ENCODE measurements at regions not wholly inside any gene's neighbourhood (a gene's known extent, or its start where the extent isn't known, plus 50 kb on each side); places are given as distances from the start of the nearest gene placed in this dataset.

DNA sequence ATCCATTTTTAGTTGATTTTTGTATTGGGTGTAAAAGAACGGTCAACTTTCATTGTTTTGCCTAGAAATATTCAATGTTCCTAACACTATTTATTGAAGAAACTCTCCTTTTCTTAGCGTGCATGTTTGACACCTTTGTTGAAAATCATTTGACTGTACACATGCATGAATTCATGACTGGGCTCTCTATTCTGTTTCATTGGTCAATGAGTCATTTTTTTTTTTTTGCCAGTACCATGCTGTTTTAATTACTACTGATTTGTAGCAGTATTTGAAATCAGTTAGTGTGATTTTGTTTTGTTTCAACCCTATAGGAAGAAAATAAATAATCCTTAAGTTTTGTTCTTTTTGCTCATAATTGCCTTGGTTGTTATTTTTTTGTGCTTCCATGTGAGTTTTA, 828.7 kb downstream of the SUCLG1 start:
- DNase-seq (ENCODE audit: low spot score), result no peak
- ATAC-seq (ENCODE audit: low FRiP score), result no peak
- TF ChIP-seq, protein P1, sequence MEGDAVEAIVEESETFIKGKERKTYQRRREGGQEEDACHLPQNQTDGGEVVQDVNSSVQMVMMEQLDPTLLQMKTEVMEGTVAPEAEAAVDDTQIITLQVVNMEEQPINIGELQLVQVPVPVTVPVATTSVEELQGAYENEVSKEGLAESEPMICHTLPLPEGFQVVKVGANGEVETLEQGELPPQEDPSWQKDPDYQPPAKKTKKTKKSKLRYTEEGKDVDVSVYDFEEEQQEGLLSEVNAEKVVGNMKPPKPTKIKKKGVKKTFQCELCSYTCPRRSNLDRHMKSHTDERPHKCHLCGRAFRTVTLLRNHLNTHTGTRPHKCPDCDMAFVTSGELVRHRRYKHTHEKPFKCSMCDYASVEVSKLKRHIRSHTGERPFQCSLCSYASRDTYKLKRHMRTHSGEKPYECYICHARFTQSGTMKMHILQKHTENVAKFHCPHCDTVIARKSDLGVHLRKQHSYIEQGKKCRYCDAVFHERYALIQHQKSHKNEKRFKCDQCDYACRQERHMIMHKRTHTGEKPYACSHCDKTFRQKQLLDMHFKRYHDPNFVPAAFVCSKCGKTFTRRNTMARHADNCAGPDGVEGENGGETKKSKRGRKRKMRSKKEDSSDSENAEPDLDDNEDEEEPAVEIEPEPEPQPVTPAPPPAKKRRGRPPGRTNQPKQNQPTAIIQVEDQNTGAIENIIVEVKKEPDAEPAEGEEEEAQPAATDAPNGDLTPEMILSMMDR (IDR thresholded peaks at IDR 0.05), result no peak

DNA sequence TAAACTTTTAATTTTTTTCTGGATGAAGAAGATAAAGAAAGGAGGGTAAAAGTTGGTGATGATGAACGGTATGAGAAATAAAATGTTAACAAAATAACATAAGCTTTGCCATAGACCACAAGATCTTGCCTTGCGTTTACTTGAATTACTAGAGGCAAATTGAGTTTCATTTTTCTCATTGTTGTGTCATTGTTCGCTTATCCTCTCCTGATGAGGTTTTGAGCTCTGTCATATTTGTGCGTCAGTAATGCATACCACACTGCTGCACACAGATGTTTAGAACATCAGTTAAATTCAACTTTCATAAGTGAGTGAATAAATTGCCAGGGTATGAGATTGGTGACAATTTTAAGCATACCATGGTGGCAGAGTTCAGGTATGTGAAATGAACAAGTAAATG, 843.6 kb downstream of the SUCLG1 start:
- TF ChIP-seq, protein P1 (IDR thresholded peaks at IDR 0.05), result no peak
- no peak for DNase-seq (ENCODE audit: low spot score)
- no peak for ATAC-seq (ENCODE audit: low FRiP score)

DNA sequence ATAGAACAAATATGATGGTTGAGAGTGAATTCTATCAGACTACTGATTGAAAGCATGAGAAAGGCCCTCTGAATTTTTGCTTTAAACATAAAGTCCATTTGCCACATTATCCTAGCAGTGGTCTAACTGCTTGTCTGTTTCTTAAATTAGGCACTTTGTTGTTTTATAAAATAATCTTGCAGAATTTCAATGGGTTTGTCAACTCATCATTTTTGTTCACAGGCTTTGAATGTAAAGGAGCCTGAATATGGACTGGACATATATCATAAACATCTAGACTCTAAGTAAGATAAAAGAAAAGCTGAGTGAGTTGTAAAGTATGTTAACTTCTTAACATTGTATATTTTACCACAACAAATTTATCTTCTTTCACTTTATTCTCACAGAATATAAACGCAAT, 845.9 kb downstream of the SUCLG1 start:
- TF ChIP-seq, protein P1 (IDR thresholded peaks at IDR 0.05), result no peak
- DNase-seq (ENCODE audit: low spot score) (no peak), ATAC-seq (ENCODE audit: low FRiP score) (no peak)

DNA sequence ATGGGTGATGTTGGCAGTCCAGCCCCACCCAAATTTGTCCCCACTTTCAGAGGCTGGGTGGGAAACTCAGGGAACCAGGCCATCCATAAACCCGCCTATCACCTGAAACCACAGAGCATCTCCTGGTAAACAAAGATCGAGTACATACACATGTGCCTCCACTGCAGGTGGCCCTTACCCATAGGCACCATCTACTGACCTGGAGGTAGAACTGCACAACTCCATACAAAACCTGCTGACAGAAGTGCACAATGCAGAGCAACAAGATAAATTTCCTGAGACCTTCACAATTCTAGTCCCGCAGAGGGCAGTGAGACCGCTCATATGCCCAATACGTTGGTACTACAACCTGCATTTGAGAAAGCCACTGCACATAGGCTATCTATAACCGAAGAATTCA, 856.3 kb downstream of the SUCLG1 start:
- no peak for ATAC-seq (ENCODE audit: low FRiP score)
- no peak for DNase-seq (ENCODE audit: low spot score)
- TF ChIP-seq, protein P1 (IDR thresholded peaks at IDR 0.05), result no peak

DNA sequence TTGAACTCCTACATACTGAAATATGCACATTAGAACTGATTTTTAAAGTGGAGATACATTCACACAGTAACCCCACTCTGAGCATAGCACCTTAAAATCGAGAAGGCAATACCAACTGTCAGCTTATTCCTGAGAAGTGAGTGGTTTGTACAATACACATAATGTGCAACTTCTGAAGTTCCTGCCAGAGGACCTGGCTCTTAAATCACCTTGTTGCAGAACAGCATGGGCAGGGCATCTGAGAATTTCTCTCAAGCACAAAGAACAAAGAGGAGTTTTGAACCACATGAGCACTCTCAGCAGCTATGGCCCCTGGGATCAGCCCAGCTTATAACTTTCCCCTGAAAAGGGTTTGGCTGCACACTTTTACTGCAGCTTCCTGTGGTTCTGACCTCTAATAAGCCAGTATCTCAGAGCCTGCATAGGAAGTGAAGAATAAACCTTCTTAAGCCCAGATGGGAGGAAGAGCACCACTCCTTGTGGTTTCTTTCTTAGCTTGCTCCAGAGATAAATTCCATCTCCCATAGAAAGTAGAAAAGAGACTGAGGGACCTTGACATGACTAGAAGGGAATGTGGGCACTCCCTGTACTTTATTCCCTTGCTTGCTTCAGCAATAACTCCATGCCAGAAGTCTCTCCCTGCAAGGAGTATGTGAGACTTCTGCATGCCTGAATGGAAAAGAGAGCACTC, 862.3 kb downstream of the SUCLG1 start:
- TF ChIP-seq, protein P1 (IDR thresholded peaks at IDR 0.05), result no peak
- ATAC-seq (ENCODE audit: low FRiP score) (no peak), DNase-seq (ENCODE audit: low spot score) (no peak)

DNA sequence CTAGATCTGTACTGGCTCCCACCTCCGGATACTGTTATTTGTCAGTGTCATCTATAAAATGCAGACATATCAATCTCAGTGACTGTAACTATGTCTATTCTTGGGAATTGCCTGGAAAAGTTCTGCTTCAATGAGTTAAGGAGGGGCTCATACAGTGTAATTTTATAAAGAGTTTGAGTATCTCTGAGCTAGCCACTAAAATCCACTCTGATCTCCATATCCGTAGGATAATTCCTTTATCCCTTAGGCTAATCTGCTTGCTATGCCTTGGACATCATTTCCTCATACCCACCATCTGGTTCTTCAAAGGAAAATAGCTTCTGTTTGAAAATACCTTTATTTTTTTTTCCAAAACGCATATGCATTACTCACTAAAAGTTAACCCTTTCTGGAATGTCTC, 863.2 kb downstream of the SUCLG1 start:
- DNase-seq (ENCODE audit: low spot score) (no peak), ATAC-seq (ENCODE audit: low FRiP score) (no peak)
- TF ChIP-seq, protein P1 (IDR thresholded peaks at IDR 0.05), result no peak

DNA sequence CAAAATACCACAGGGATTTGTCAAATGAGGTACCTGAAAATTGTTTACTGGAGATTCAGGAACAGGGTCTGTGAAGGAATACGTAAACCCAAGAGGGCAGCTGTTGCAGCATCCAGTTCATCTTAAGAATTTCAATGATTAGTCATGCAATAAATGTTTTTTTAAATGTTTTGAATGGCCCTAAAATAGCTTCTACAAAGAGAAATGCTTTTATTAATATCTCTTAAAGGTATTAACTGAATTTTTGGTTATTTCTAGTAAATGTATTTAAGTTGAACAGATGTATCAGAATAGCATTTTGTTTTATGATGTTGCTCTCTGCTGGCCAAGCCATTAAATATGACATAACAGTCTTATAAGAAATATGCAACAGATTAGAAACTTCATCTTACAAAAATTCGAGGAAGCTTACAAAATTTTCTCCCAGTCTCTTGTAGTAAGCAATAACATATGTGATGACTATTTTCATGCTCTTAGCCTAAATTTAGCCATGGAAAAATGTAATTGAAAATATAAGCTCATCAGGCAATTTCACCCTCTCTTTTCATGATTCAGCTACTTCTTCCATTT, 863.9 kb downstream of the SUCLG1 start:
- no peak for ATAC-seq (ENCODE audit: low FRiP score)

More for the DNA sequence above, 863.9 kb downstream of the SUCLG1 start:
- no peak for DNase-seq (ENCODE audit: low spot score)
- TF ChIP-seq, protein P1 (IDR thresholded peaks at IDR 0.05), result no peak

Data from omental fat pad (tissue), 3 donors.